Right lobe of liver (tissue), 6 donors: ENCODE measurements at regions not wholly inside any gene's neighbourhood (a gene's known extent, or its start where the extent isn't known, plus 50 kb on each side); places are given as distances from the start of the nearest gene placed in this dataset.

Source experiments
- ATAC-seq, 4 donors: fragments of 200-7000 bp; cut with Tn5 transposase; one replicate each; pipeline ENCODE4 v1.9.1; 2020; ENCODE audit warnings: mild to moderate bottlenecking in 4 of 4, moderate library complexity in 4 of 4
- DNase-seq, 3 donors: peaks; one replicate each; pipeline ENCODE4 v3.0.0-alpha.2; 2020
- H3K27ac ChIP-seq, 3 donors: fragments of 200-600 bp; one replicate each; pipeline ENCODE4 v1.8.0; 2022
- H3K27me3 ChIP-seq, 2 donors: fragments of 200-600 bp; one replicate each; pipeline ENCODE4 v1.8.0; 2022
- H3K36me3 ChIP-seq, 4 donors: fragments of 200-600 bp; sonication (generic) in 1 of 4; one replicate each; pipeline versions ENCODE4 v1.5.1 to v1.8.0; 2017 to 2022; ENCODE audit warnings: control low read depth in 1 of 4
- H3K4me1 ChIP-seq, 4 donors: fragments of 200-600 bp; sonication (generic) in 1 of 4; one replicate each; pipeline versions ENCODE4 v1.5.1 to v1.8.0; 2017 to 2022; ENCODE audit warnings: control low read depth in 1 of 4
- H3K4me3 ChIP-seq, 3 donors: fragments of 200-600 bp; one replicate each; pipeline ENCODE4 v1.8.0; 2022
- H3K9me3 ChIP-seq, 4 donors: fragments of 200-600 bp; sonication (generic) in 1 of 4; one replicate each; pipeline versions ENCODE4 v1.5.1 to v1.8.0; 2017 to 2022; ENCODE audit warnings: control low read depth in 1 of 4
- POLR2A ChIP-seq: fragments of 450-650 bp; IDR thresholded peaks from one replicate; pipeline ENCODE4 v1.6.1; 2017; ENCODE audit warnings: antibody characterized with exemption, mild to moderate bottlenecking
- WGBS: methylation state at CpG from one replicate; pipeline ENCODE4 v1.1.6; 2018; ENCODE audit warnings: low coverage, low lambda C conversion rate; ENCODE audit not compliant: insufficient coverage; ENCODE audit errors: missing lambda C conversion rate; 5-methylcytosine and 5-hydroxymethylcytosine counted together
- intact Hi-C, 2 donors: fragments of 100-400 bp; cut with DNase I; formaldehyde crosslinking; loops; one replicate each; pipeline versions ENCODE4 v1.11.2 to v1.14.1; 2022
- TF ChIP-seq, protein P1 (sequence below), 4 donors: fragments of 200-600 bp in 3 of 4; fragments of 450-650 bp in 1 of 4; IDR thresholded peaks; one replicate each; pipeline versions ENCODE4 v1.5.1 to v1.8.0; 2016 to 2022; ENCODE audit warnings: antibody characterized with exemption in 4 of 4, mild to moderate bottlenecking in 2 of 4
- donor health status: DM: no; HTN: yes; CAD: no.
- donor health status: DM: no; HTN: no; CAD: no.
- donor health status: DM: no; HTN: no; CAD: no.
- donor health status: DM: no; HTN: yes; CAD: no.
- donor health status: DM: no; HTN: yes; CAD: no.

DNA sequence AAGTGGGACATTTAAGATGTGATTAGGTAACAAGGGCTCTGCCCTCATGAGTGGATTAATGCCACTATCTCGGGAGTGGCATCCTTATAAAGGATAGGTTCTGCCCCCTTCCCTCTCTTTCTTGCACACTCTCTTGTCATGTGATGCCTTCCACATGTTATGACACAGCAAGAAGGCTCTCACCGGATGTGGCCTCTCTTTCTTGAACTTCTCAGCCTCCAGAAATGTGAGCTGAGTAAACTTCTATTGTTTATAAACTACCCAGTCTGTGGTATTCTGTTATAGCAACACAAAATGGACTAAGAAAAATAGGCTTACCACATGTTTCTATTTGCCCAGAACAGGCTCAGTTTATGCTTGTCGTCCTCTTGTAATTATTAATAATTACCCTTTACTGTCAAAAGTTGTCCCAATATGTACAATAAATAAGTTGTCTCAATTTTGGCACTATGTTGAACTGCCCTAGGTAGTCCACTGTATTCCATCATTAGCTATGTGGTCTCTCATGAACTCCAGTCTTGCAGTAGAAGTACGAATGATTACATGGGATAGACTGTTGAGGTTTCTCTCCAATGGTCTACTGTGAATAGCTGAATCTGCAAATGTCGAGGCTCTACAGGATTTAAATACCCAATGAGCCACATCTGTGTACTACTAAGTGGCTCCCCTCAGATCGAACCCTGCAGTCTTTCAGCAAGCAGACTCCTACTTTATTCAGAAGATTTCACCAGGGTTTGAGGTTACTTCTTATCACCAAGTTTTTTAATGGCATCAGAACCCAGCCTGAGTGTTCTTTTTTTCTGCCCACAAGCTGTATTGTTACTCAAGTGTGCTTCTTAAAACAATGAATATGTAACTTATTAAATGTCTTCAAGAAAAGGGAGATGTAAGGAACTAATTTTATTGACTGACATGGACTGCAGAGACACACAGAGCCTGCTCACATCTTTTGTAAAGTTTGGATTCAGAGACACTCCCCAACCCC lies 102.0 kb upstream of the LEF1 start:
- Histone ChIP-seq H3K4me3 (no peak overlapping the region), H3K27me3 (no peaks in the 10 kb centered on the region), H3K4me1 (no peaks in the 10 kb centered on the region), H3K27ac (no peak overlapping the region), H3K36me3 (no peaks in the 10 kb centered on the region), H3K9me3 (no peaks in the 10 kb centered on the region)
- intact Hi-C loops = no loop called here
- DNase-seq = no peak
- WGBS = 49% methylated on average over 6 of the region's 6 CpGs
- ATAC-seq = no peak
- TF ChIP-seq POLR2A = no peak
- TF ChIP-seq, protein P1, sequence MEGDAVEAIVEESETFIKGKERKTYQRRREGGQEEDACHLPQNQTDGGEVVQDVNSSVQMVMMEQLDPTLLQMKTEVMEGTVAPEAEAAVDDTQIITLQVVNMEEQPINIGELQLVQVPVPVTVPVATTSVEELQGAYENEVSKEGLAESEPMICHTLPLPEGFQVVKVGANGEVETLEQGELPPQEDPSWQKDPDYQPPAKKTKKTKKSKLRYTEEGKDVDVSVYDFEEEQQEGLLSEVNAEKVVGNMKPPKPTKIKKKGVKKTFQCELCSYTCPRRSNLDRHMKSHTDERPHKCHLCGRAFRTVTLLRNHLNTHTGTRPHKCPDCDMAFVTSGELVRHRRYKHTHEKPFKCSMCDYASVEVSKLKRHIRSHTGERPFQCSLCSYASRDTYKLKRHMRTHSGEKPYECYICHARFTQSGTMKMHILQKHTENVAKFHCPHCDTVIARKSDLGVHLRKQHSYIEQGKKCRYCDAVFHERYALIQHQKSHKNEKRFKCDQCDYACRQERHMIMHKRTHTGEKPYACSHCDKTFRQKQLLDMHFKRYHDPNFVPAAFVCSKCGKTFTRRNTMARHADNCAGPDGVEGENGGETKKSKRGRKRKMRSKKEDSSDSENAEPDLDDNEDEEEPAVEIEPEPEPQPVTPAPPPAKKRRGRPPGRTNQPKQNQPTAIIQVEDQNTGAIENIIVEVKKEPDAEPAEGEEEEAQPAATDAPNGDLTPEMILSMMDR (IDR thresholded peaks at IDR 0.05) = no peak

GRCh38 chr4:108264693-108265092 lies 96.0 kb upstream of the LEF1 start:
- Histone ChIP-seq H3K27me3 (no peaks in the 10 kb centered on the region), H3K4me1 (no peaks in the 10 kb centered on the region), H3K4me3 (no peak overlapping the region), H3K27ac (no peak overlapping the region), H3K36me3 (no peaks in the 10 kb centered on the region), H3K9me3 (no peaks in the 10 kb centered on the region)
- whole genome bisulfite sequencing = 51% methylated on average over 4 of the region's 4 CpGs
- intact Hi-C loops = no loop called here
- DNase-seq (no peak), ATAC-seq (no peak)
- TF ChIP-seq POLR2A = no peak
- TF ChIP-seq, protein P1 (IDR thresholded peaks at IDR 0.05) = no peak

DNA sequence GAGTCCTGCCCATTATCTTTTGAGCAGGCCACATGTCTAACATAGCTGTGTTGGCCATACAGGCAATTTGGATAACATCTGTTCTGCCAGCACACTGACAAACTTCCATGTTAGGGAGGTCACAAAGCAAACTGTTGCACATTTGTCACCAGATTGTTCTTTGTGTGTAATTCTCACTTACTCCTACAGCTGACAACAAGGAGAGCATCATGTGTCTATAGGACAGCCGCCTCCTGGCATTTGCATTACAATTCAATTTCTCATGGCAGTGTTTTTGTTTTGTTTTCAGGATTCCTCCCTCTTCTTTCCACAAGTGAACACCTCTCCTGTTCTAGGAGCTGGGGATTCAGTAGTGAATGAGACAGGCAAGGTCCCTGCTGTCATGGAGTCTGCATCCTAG lies 94.3 kb upstream of the LEF1 start:
- 53% methylated on average over 1 of the region's 1 CpG for WGBS
- no peak overlapping the region for H3K27ac ChIP-seq
- no peak overlapping the region for H3K4me3 ChIP-seq
- no peaks in the 10 kb centered on the region for H3K4me1 ChIP-seq
- intact Hi-C loops = no loop called here
- H3K9me3 ChIP-seq = no peaks in the 10 kb centered on the region
- no peak for TF ChIP-seq POLR2A
- TF ChIP-seq, protein P1 (IDR thresholded peaks at IDR 0.05) = no peak
- ATAC-seq (no peak), DNase-seq (no peak)
- H3K36me3 ChIP-seq = no peaks in the 10 kb centered on the region
- H3K27me3 ChIP-seq = no peaks in the 10 kb centered on the region

DNA sequence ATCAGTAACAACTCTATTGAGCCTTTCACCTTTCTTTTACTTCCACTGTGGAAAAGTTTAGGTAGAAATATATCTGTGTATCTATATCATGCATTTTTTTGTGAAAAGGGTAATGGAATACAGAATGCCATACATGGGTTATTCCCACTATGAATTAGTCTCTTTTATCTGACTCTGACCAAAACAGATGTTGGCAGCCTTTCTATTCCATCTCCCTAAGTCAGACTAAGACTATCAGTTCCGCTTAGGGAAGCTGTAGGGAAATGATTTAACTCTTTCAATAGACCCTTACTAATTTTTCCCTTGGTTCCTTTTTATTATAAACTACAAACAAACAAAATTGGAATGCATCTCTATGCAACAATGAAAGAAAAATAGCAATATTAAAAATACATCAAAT lies 92.3 kb upstream of the LEF1 start:
- DNase-seq (no peak), ATAC-seq (no peak)
- no peaks in the 10 kb centered on the region for H3K36me3 ChIP-seq
- intact Hi-C loops = no loop called here
- no peaks in the 10 kb centered on the region for H3K27me3 ChIP-seq
- TF ChIP-seq, protein P1 (IDR thresholded peaks at IDR 0.05) = no peak
- H3K9me3 ChIP-seq = no peaks in the 10 kb centered on the region
- H3K27ac ChIP-seq = no peak overlapping the region
- WGBS = 36% methylated on average over 1 of the region's 1 CpG
- H3K4me1 ChIP-seq = no peaks in the 10 kb centered on the region
- H3K4me3 ChIP-seq = no peak overlapping the region
